HFFc6 (cell line): ENCODE measurements at regions not wholly inside any gene's neighbourhood (a gene's known extent, or its start where the extent isn't known, plus 50 kb on each side); places are given as distances from the start of the nearest gene placed in this dataset.

Experiments
- DNase-seq: peaks from one replicate; pipeline ENCODE4 v3.0.0-alpha.2; 2018
- H3K27ac Mint-ChIP-seq: 2 replicates; pipeline ENCODE4 v1.8.0; 2020; ENCODE audit warnings: mild to moderate bottlenecking, mixed read lengths
- H3K27me3 Mint-ChIP-seq: 2 replicates; pipeline ENCODE4 v1.8.0; 2021; ENCODE audit warnings: mild to moderate bottlenecking, moderate library complexity, mixed read lengths; ENCODE audit not compliant: insufficient read depth
- H3K36me3 Mint-ChIP-seq: 2 replicates; pipeline ENCODE4 v1.8.0; 2021; ENCODE audit warnings: low read depth, mixed read lengths
- H3K4me1 Mint-ChIP-seq: 2 replicates; pipeline ENCODE4 v1.8.0; 2020; ENCODE audit warnings: low read depth, mixed read lengths
- H3K4me3 Mint-ChIP-seq: 2 replicates; pipeline ENCODE4 v1.8.0; 2020; ENCODE audit warnings: mild to moderate bottlenecking, moderate library complexity, mixed read lengths
- H3K9me3 Mint-ChIP-seq: 2 replicates; pipeline ENCODE4 v1.8.0; 2020; ENCODE audit warnings: mild to moderate bottlenecking, mixed read lengths
- TF ChIP-seq, protein P1 (sequence below): fragments of 200-600 bp; sonication (generic); IDR thresholded peaks from 2 replicates; pipeline ENCODE4 v1.5.0; 2021; ENCODE audit warnings: antibody characterized with exemption, mild to moderate bottlenecking

DNA sequence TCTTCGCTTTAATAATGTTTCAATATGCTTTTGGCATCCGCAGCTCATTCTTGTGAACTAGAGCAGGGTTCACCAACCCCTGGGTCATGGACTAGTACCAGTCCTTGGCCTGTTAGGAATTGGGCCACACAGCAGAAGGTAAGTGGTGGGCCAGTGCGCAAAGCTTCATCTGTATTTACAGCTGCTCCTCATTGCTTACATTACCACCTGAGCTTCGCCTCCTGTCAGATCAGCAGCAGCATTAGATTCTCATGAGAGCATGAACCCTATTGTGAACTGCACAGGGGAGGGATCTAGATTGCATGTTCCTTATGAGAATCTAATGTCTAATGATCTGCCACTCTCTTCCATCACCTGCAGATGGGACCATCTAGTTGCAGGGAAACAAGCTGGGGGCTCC lies 75.5 kb upstream of the GGTLC1 start:
- TF ChIP-seq, protein P1, sequence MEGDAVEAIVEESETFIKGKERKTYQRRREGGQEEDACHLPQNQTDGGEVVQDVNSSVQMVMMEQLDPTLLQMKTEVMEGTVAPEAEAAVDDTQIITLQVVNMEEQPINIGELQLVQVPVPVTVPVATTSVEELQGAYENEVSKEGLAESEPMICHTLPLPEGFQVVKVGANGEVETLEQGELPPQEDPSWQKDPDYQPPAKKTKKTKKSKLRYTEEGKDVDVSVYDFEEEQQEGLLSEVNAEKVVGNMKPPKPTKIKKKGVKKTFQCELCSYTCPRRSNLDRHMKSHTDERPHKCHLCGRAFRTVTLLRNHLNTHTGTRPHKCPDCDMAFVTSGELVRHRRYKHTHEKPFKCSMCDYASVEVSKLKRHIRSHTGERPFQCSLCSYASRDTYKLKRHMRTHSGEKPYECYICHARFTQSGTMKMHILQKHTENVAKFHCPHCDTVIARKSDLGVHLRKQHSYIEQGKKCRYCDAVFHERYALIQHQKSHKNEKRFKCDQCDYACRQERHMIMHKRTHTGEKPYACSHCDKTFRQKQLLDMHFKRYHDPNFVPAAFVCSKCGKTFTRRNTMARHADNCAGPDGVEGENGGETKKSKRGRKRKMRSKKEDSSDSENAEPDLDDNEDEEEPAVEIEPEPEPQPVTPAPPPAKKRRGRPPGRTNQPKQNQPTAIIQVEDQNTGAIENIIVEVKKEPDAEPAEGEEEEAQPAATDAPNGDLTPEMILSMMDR, result no peak
- no peaks in the 10 kb centered on the region; the same call in none of the 2 replicates for H3K27me3 Mint-ChIP-seq
- no peaks in the 10 kb centered on the region for H3K9me3 Mint-ChIP-seq
- H3K36me3 Mint-ChIP-seq, result no peaks in the 10 kb centered on the region
- no peaks in the 10 kb centered on the region for H3K4me1 Mint-ChIP-seq
- H3K4me3 Mint-ChIP-seq, result no peak overlapping the region
- H3K27ac Mint-ChIP-seq, result no peak overlapping the region
- DNase-seq, result no peak

- H3K4me1 Mint-ChIP-seq, result no peaks in the 10 kb centered on the region
- no peaks in the 10 kb centered on the region for H3K36me3 Mint-ChIP-seq
- DNase-seq, result no peak
- TF ChIP-seq, protein P1, result no peak
- H3K27ac Mint-ChIP-seq, result no peak overlapping the region
- no peaks in the 10 kb centered on the region for H3K9me3 Mint-ChIP-seq
- no peak overlapping the region for H3K4me3 Mint-ChIP-seq
- peaks cover 2% of the 10 kb centered on the region for H3K27me3 Mint-ChIP-seq
Observed at GRCh38 chr20:24063100-24063499, 74.5 kb upstream of the GGTLC1 start.

DNA sequence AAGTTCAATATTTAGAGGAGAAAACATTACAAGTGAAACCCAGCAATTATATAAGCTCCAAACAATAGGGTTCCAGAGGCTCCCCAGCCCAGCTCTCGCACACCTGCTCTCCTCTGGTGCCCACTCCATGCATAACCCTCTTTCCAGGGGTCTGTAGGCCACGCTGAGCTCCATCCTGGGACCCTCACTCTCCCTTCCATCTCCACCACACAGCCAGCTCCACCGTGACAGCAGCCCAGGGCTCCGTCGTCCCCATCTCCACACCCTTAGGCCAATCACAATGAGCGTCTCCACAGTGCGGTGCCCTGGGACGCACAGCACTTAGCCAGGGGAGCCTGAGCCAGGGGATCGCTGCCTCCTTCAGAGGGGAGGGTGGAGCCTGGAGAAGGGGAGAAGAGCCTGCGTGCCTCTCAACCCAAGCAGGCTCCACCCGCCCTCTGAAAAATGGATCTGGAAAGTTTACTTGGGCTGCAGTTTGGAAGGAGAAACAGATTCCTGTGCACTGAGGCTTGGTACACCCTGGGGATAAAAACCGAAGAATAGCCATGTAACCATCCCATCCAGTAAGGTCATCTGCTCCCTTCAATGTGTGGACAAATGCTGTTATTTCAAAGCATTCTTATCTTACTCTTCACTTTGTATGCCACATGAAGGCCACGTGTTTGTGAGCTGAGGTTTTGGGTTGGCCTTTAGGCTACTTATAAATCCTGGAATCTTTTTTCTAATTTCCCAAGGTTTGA lies 72.4 kb upstream of the GGTLC1 start:
- H3K4me1 Mint-ChIP-seq, result no peaks in the 10 kb centered on the region
- H3K36me3 Mint-ChIP-seq, result no peaks in the 10 kb centered on the region
- H3K27ac Mint-ChIP-seq, result no peak overlapping the region
- DNase-seq, result no peak
- H3K9me3 Mint-ChIP-seq, result 0 out of 2 replicates have a peak, but pooled peaks cover 3% of the 10 kb centered on the region
- H3K27me3 Mint-ChIP-seq, result peaks cover 2% of the 10 kb centered on the region; the same call in 1 of the 2 replicates
- no peak overlapping the region for H3K4me3 Mint-ChIP-seq
- TF ChIP-seq, protein P1, result no peak

DNA sequence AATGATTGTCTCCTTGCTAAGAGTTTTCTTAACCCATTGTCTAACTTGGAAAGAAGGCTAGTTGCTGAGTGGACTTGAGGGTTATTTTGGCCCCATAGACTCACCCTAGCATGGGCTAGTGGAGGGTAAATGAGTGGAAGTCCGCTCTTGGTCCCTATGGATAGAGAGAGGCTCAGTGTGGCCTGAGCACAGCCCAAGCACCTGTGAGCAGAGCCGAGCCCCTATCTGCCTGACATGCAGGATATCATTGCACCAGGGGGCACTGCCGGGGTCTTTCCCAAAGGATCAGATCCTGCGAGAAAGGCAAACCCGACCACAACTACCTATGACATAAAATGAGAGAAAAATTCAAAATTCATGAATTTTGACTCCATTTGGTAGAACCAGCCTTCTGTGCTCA lies 70.6 kb upstream of the GGTLC1 start:
- no peak for DNase-seq
- Mint-ChIP-seq H3K4me3 (no peak overlapping the region), H3K27ac (no peak overlapping the region), H3K36me3 (no peaks in the 10 kb centered on the region), H3K27me3 (peaks cover 2% of the 10 kb centered on the region; the same call in 1 of the 2 replicates), H3K4me1 (no peaks in the 10 kb centered on the region), H3K9me3 (0 out of 2 replicates have a peak, but pooled peaks cover 3% of the 10 kb centered on the region)
- TF ChIP-seq, protein P1, result no peak

DNA sequence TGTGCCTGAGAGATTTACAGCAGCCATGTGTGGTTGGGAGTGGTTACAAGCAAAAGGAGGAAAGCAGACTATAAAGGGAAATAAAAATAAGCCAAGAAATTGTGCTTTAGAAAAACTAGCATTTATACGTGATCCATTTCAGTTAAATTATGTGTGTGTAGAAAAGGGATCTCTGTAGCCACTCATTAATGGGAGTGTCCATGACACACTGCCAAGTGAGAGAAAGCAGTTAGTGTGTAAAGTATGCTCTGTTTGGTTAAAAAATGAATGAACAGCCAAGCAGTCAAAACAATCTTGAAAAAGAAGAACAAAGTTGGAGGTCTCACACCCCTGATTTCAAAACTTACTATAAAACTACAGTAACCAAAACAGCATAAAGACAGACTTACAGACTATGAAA lies 67.9 kb upstream of the GGTLC1 start:
- H3K36me3 Mint-ChIP-seq, result no peaks in the 10 kb centered on the region
- H3K4me1 Mint-ChIP-seq, result no peaks in the 10 kb centered on the region
- TF ChIP-seq, protein P1, result no peak
- peaks cover 3% of the 10 kb centered on the region; the same call in 1 of the 2 replicates for H3K9me3 Mint-ChIP-seq
- no peak for DNase-seq
- no peak overlapping the region for H3K27ac Mint-ChIP-seq
- H3K27me3 Mint-ChIP-seq, result peaks cover 3% of the 10 kb centered on the region; the same call in 1 of the 2 replicates
- no peak overlapping the region for H3K4me3 Mint-ChIP-seq
